NT2/D1 (cell line): ENCODE measurements at regions not wholly inside any gene's neighbourhood (a gene's known extent, or its start where the extent isn't known, plus 50 kb on each side); places are given as distances from the start of the nearest gene placed in this dataset.

Source experiments
- SUZ12 ChIP-seq: IDR thresholded peaks from 2 replicates; pipeline ENCODE4 v1.6.1; 2011; ENCODE audit not compliant: insufficient read length, insufficient read depth; ENCODE audit errors: extremely low read depth
- ZNF274 ChIP-seq: IDR thresholded peaks from 2 replicates; pipeline ENCODE4 v1.6.1; 2011; ENCODE audit warnings: mild to moderate bottlenecking, low read depth, low read length

DNA sequence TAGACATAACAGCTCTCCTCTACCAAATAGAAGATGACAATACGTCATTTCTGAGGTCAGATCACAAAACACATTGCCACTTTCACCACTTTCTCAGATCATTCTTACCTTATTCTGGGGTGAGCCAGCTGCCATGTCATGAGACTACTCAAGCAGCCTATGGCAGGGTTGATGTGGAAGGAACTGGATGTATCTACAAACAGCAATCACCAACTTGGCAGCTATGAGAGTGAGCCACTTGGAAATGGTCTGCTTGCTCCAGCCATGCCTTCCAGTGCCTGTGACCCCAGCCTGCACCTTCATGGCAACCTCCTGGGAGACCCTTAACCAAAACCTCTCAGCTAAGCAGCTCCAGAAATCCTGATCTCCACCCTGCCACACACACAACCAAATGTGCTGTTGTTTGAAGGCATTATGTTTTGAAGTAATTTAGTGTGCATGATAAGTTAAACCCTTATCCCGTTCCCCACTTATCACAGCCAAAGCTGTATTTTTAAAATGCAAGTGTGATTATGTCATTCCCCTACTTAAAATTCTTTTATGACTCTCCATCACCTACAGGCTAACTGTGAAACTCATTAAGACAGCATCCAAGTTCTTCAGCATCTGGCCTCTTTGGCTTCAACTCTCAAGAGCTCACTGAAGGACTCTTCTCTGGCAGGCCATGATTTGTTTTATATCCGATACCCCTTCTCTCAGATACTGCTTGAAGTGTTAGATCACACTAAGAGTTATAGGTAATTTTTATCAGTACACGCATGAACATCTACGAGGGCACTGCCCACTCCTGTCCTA, 150.6 kb downstream of the LY86 start:
- no peak for TF ChIP-seq ZNF274
- TF ChIP-seq SUZ12, result no peak
